Loucy (cell line): ENCODE measurements at regions not wholly inside any gene's neighbourhood (a gene's known extent, or its start where the extent isn't known, plus 50 kb on each side); places are given as distances from the start of the nearest gene placed in this dataset.

Source experiments
- CTCF ChIP-seq: fragments of 200-600 bp; sonication (generic); conservative IDR thresholded peaks from 2 replicates; pipeline ENCODE4 v1.5.1; 2014; ENCODE audit warnings: mild to moderate bottlenecking, antibody characterized with exemption, low read length
- EZH2phosphoT487 ChIP-seq: fragments of 200-600 bp; IDR thresholded peaks from 2 replicates; pipeline ENCODE4 v1.6.1; 2018; ENCODE audit warnings: antibody characterized with exemption, mild to moderate bottlenecking, moderate library complexity, borderline replicate concordance

- TF ChIP-seq CTCF (no peak), EZH2phosphoT487 (no peak)
These were observed 59.5 kb upstream of the IGF1 start for GRCh38 chr12:102539651-102540553.
